Loucy (cell line): ENCODE measurements at regions not wholly inside any gene's neighbourhood (a gene's known extent, or its start where the extent isn't known, plus 50 kb on each side); places are given as distances from the start of the nearest gene placed in this dataset.

Source experiments
- CTCF ChIP-seq: fragments of 200-600 bp; sonication (generic); conservative IDR thresholded peaks from 2 replicates; pipeline ENCODE4 v1.5.1; 2014; ENCODE audit warnings: mild to moderate bottlenecking, antibody characterized with exemption, low read length
- EZH2phosphoT487 ChIP-seq: fragments of 200-600 bp; IDR thresholded peaks from 2 replicates; pipeline ENCODE4 v1.6.1; 2018; ENCODE audit warnings: antibody characterized with exemption, mild to moderate bottlenecking, moderate library complexity, borderline replicate concordance

GRCh38 chr13:40368127-40368891 is 298.1 kb downstream of the FOXO1 start:
- TF ChIP-seq CTCF (no peak), EZH2phosphoT487 (no peak)
